D721Med (cell line): ENCODE measurements at regions not wholly inside any gene's neighbourhood (a gene's known extent, or its start where the extent isn't known, plus 50 kb on each side); places are given as distances from the start of the nearest gene placed in this dataset.

Experiments used
- DNase-seq: peaks from one replicate; pipeline ENCODE4 v3.0.0; 2011; ENCODE audit warnings: low spot score; ENCODE audit not compliant: insufficient read length
- FAIRE-seq: peaks from 2 replicates; lab custom pipeline; 2011; peaks lifted over from hg19 to GRCh38; lab: Jason Lieb, UNC
- CTCF ChIP-seq: IDR thresholded peaks from 2 replicates; pipeline ENCODE4 v1.5.1; 2012; ENCODE audit warnings: mild to moderate bottlenecking, control low read depth; ENCODE audit not compliant: insufficient read depth; ENCODE audit errors: missing control alignments

GRCh38 chr6:109230453-109230852 is 135.1 kb downstream of the CEP57L1 start:
- no peak for FAIRE-seq
- no peak for DNase-seq
- TF ChIP-seq CTCF, result no peak

GRCh38 chr6:109229536-109229935 is 134.2 kb downstream of the CEP57L1 start:
- no peak for TF ChIP-seq CTCF
- FAIRE-seq, result no peak
- no peak for DNase-seq

GRCh38 chr6:109227646-109228045 is 132.3 kb downstream of the CEP57L1 start:
- DNase-seq (no peak), FAIRE-seq (no peak)
- TF ChIP-seq CTCF, result no peak

GRCh38 chr6:109226353-109226752 is 131.0 kb downstream of the CEP57L1 start:
- TF ChIP-seq CTCF, result no peak
- no peak for FAIRE-seq
- DNase-seq, result no peak

GRCh38 chr6:109225946-109226345 is 130.6 kb downstream of the CEP57L1 start:
- DNase-seq, result no peak
- no peak for TF ChIP-seq CTCF
- no peak for FAIRE-seq

- DNase-seq (no peak), FAIRE-seq (no peak)
- no peak for TF ChIP-seq CTCF
Measured at GRCh38 chr6:109224994-109225393, 129.7 kb downstream of the CEP57L1 start.

GRCh38 chr6:109224107-109224875 is 129.0 kb downstream of the CEP57L1 start:
- TF ChIP-seq CTCF, result no peak
- no peak for DNase-seq
- FAIRE-seq, result no peak
